Activated T-cell treated with anti-CD3 and anti-CD28 coated beads, Interleukin-2, amount 50 U/mL, for 24 hours (primary cell): ENCODE measurements at regions not wholly inside any gene's neighbourhood (a gene's known extent, or its start where the extent isn't known, plus 50 kb on each side); places are given as distances from the start of the nearest gene placed in this dataset.

Experiments used
- DNase-seq: peaks from one replicate; pipeline ENCODE4 v3.0.0-alpha.2; 2020
- H3K27ac Mint-ChIP-seq: 2 replicates; pipeline ENCODE4 v1.8.0; 2020; ENCODE audit warnings: mild to moderate bottlenecking, mixed read lengths
- H3K27me3 Mint-ChIP-seq: 2 replicates; pipeline ENCODE4 v1.8.0; 2020; ENCODE audit warnings: mixed read lengths
- H3K36me3 Mint-ChIP-seq: 2 replicates; pipeline ENCODE4 v1.8.0; 2020; ENCODE audit warnings: low read depth, mixed read lengths
- H3K4me1 Mint-ChIP-seq: 2 replicates; pipeline ENCODE4 v1.8.0; 2020; ENCODE audit warnings: low read depth, mixed read lengths
- H3K4me3 Mint-ChIP-seq: 2 replicates; pipeline ENCODE4 v1.8.0; 2020; ENCODE audit warnings: mild to moderate bottlenecking, moderate library complexity, mixed read lengths
- H3K9me3 Mint-ChIP-seq: 2 replicates; pipeline ENCODE4 v1.8.0; 2020; ENCODE audit warnings: mixed read lengths

DNA sequence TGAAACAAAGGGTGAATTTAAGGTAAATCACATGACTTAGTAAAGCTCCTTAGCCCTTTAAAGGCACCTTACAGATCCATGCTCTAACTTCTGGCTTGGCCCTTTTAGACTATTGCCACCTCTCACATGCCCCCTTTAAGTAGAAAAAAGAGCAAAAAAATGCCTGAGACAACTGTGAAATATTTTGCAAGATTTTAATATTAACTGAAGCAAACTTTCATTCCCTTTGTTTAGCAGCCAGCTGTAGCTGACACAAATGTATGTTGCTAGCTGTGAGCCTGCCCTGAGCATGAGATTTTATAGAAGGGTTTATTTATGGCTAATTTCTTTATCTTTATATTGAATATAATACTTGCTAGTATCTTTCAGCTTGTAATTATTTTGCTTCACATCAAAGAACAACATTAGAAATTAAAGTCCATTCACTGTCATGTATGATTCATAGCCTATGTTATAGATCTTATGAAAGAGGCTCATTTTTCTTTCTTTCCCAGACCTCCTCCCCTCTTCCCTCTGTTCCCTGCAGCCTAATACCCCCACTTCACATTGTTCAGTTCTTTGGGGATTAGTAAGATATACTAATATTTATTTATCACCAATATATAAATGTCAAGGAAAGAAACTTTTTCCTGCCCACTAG lies 637.2 kb upstream of the ZEB2 start:
- Mint-ChIP-seq H3K27ac (no peak overlapping the region), H3K27me3 (no peaks in the 10 kb centered on the region), H3K4me1 (no peaks in the 10 kb centered on the region), H3K4me3 (no peak overlapping the region), H3K9me3 (peaks cover 2% of the 10 kb centered on the region), H3K36me3 (no peaks in the 10 kb centered on the region)
- no peak for DNase-seq

GRCh38 chr2:145156199-145156598 lies 636.3 kb upstream of the ZEB2 start:
- Mint-ChIP-seq H3K9me3 (peaks cover 6% of the 10 kb centered on the region), H3K4me1 (no peaks in the 10 kb centered on the region), H3K4me3 (no peak overlapping the region), H3K36me3 (no peaks in the 10 kb centered on the region), H3K27me3 (no peaks in the 10 kb centered on the region), H3K27ac (no peak overlapping the region)
- no peak for DNase-seq

- Mint-ChIP-seq H3K27me3 (no peaks in the 10 kb centered on the region), H3K27ac (no peak overlapping the region), H3K36me3 (no peaks in the 10 kb centered on the region), H3K4me3 (no peak overlapping the region), H3K4me1 (no peaks in the 10 kb centered on the region), H3K9me3 (peaks cover 6% of the 10 kb centered on the region)
- no peak for DNase-seq
Measured at GRCh38 chr2:145155196-145155595, 635.3 kb upstream of the ZEB2 start.

GRCh38 chr2:145154731-145155130 lies 634.8 kb upstream of the ZEB2 start:
- Mint-ChIP-seq H3K4me3 (no peak overlapping the region), H3K4me1 (no peaks in the 10 kb centered on the region), H3K27me3 (no peaks in the 10 kb centered on the region), H3K27ac (no peak overlapping the region), H3K36me3 (no peaks in the 10 kb centered on the region), H3K9me3 (peaks cover 6% of the 10 kb centered on the region)
- DNase-seq, result no peak

- no peak for DNase-seq
- no peak overlapping the region for H3K4me3 Mint-ChIP-seq
Measured at GRCh38 chr2:145146691-145147090, 626.8 kb upstream of the ZEB2 start.

DNA sequence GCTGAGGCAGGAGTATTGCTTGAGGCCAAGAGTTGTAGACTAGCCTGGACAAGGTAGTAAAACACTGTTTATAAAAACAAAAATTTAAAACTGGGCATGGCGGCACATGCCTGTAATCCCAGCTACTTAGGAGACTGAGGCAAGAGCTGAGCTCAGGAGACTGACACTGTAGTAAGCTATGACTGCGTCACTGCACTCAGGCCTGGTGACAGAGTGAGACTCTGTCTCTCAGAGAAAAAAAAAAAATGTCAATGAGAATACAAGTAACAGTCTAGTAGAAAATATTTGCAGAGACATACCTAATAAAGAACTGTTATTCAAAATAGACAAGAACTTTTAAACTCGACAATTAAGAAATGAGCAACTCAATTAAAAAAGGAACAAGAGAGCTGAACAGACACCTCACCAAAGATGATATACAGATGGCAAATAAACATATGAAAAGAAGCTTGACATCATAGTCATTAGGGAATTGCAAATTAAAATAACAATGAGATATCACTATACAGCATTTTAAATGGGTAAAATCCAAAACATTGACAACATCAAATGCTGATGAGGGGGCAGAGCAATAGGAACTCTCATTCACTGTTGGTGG lies 624.3 kb upstream of the ZEB2 start:
- Mint-ChIP-seq H3K4me3 (no peak overlapping the region), H3K9me3 (no peaks in the 10 kb centered on the region), H3K36me3 (no peaks in the 10 kb centered on the region), H3K4me1 (no peaks in the 10 kb centered on the region), H3K27me3 (no peaks in the 10 kb centered on the region), H3K27ac (no peak overlapping the region)
- no peak for DNase-seq

More at GRCh38 chr2:145146691-145147090, 626.8 kb upstream of the ZEB2 start:
- Mint-ChIP-seq H3K36me3 (no peaks in the 10 kb centered on the region), H3K27me3 (no peaks in the 10 kb centered on the region), H3K4me1 (no peaks in the 10 kb centered on the region), H3K9me3 (peaks cover 3% of the 10 kb centered on the region), H3K27ac (no peak overlapping the region)

GRCh38 chr2:145141981-145142380 lies 622.1 kb upstream of the ZEB2 start:
- no peaks in the 10 kb centered on the region for H3K4me1 Mint-ChIP-seq
- no peak for DNase-seq
- no peaks in the 10 kb centered on the region for H3K9me3 Mint-ChIP-seq
- no peak overlapping the region for H3K4me3 Mint-ChIP-seq
- H3K27me3 Mint-ChIP-seq, result no peaks in the 10 kb centered on the region
- no peak overlapping the region for H3K27ac Mint-ChIP-seq
- no peaks in the 10 kb centered on the region for H3K36me3 Mint-ChIP-seq

- DNase-seq, result no peak
- no peaks in the 10 kb centered on the region for H3K9me3 Mint-ChIP-seq
- H3K36me3 Mint-ChIP-seq, result no peaks in the 10 kb centered on the region
- H3K4me1 Mint-ChIP-seq, result no peaks in the 10 kb centered on the region
- H3K4me3 Mint-ChIP-seq, result no peak overlapping the region
- no peak overlapping the region for H3K27ac Mint-ChIP-seq
- H3K27me3 Mint-ChIP-seq, result no peaks in the 10 kb centered on the region
Measured at GRCh38 chr2:145140658-145141057, 620.7 kb upstream of the ZEB2 start.

DNA sequence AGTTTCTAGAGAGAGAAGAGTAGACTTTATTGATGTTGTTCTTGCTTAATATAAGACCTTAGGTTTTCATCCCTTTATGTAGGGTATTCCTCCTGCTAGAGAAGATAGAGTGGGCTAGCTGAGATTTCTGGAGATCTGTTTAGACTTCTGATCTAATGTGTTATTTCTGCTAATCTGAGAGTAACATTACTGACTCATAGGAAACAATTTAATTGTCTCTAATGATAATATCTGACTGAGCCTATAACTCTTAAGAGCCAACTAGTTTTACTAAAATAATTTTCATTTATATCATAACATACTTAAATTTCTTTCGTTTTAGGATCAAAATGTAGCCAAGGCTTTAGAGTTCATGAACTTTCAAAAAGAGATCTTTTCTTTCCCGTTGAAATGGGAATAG lies 618.7 kb upstream of the ZEB2 start:
- no peak for DNase-seq
- Mint-ChIP-seq H3K4me3 (no peak overlapping the region), H3K27me3 (no peaks in the 10 kb centered on the region), H3K4me1 (no peaks in the 10 kb centered on the region), H3K36me3 (no peaks in the 10 kb centered on the region), H3K9me3 (no peaks in the 10 kb centered on the region), H3K27ac (no peak overlapping the region)

DNA sequence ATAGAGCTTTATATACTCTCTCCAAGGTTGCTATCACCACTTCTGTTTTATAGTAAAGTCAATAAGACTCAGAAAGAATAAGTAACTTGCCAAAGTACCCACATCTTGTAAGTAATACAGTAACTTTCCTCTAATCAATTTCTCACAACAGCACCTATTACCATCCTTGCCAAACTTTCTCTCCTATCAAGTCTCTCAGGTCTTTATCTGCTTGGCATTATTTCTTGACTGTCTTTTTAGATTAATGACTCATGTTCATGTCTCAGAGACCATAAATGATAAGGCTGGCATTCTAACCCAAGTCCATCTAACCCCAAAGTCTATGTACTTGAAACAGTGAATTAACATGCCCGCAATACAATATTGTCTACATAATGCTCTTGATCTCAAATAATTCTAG lies 618.0 kb upstream of the ZEB2 start:
- Mint-ChIP-seq H3K4me1 (no peaks in the 10 kb centered on the region), H3K27ac (no peak overlapping the region), H3K4me3 (no peak overlapping the region), H3K9me3 (no peaks in the 10 kb centered on the region), H3K36me3 (no peaks in the 10 kb centered on the region), H3K27me3 (no peaks in the 10 kb centered on the region)
- DNase-seq, result no peak

- DNase-seq, result no peak
- H3K4me3 Mint-ChIP-seq, result no peak overlapping the region
- no peaks in the 10 kb centered on the region for H3K36me3 Mint-ChIP-seq
- no peaks in the 10 kb centered on the region for H3K27me3 Mint-ChIP-seq
- H3K27ac Mint-ChIP-seq, result no peak overlapping the region
- H3K9me3 Mint-ChIP-seq, result no peaks in the 10 kb centered on the region
- H3K4me1 Mint-ChIP-seq, result no peaks in the 10 kb centered on the region
Measured at GRCh38 chr2:145137211-145137610, 617.3 kb upstream of the ZEB2 start.

- no peak overlapping the region for H3K27ac Mint-ChIP-seq
- no peak for DNase-seq
- H3K4me3 Mint-ChIP-seq, result no peak overlapping the region
- H3K9me3 Mint-ChIP-seq, result no peaks in the 10 kb centered on the region
- H3K4me1 Mint-ChIP-seq, result no peaks in the 10 kb centered on the region
- H3K27me3 Mint-ChIP-seq, result no peaks in the 10 kb centered on the region
- H3K36me3 Mint-ChIP-seq, result no peaks in the 10 kb centered on the region
Measured at GRCh38 chr2:145136702-145137101, 616.8 kb upstream of the ZEB2 start.

- Mint-ChIP-seq H3K4me3 (no peak overlapping the region), H3K27me3 (no peaks in the 10 kb centered on the region), H3K9me3 (no peaks in the 10 kb centered on the region), H3K4me1 (no peaks in the 10 kb centered on the region), H3K36me3 (no peaks in the 10 kb centered on the region), H3K27ac (no peak overlapping the region)
- DNase-seq, result no peak
Measured at GRCh38 chr2:145126146-145126545, 606.2 kb upstream of the ZEB2 start.

DNA sequence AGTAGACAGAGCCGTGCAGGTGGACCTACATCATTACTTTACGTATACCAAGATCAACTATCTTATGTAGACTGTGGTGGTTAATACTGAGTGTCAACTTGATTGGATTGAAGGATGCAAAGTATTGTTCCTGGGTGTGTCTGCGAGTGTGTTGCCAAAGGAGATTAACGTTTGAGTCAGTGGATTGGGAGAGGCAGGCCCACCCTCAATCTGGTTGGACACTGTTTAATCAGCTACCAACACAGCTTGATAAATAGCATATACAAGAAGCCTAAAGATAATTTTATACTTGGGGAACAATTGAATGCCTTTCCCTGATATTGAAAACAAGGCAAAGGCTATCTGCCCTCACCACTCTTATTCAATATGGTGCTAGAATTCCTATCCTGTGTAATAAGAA lies 604.2 kb upstream of the ZEB2 start:
- no peaks in the 10 kb centered on the region for H3K9me3 Mint-ChIP-seq
- DNase-seq, result no peak
- no peaks in the 10 kb centered on the region for H3K36me3 Mint-ChIP-seq
- H3K27ac Mint-ChIP-seq, result no peak overlapping the region
- H3K4me1 Mint-ChIP-seq, result no peaks in the 10 kb centered on the region
- H3K4me3 Mint-ChIP-seq, result no peak overlapping the region
- no peaks in the 10 kb centered on the region for H3K27me3 Mint-ChIP-seq

GRCh38 chr2:145123606-145124005 lies 603.7 kb upstream of the ZEB2 start:
- no peak overlapping the region for H3K27ac Mint-ChIP-seq

DNA sequence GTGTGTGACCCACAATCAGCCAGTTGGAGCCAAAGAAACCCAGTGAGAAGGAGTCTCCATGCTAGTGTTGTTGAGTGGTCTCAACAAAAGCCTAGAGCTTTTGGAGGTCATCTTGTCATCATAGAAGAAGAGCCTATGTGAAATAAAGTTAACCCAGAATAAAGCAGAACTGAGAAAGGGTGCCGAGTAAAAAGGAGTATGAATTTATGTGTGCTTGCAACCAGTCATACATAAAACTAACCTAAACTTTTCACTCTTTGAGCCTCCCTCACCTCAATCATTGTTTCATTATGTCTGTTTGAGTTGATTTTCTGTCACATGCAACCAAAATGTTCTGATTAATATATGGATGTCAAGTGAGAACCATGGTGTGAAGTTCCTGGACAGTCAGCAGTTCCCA lies 599.3 kb upstream of the ZEB2 start:
- Mint-ChIP-seq H3K4me1 (no peaks in the 10 kb centered on the region), H3K27me3 (no peaks in the 10 kb centered on the region), H3K4me3 (no peak overlapping the region), H3K36me3 (no peaks in the 10 kb centered on the region), H3K27ac (no peak overlapping the region), H3K9me3 (no peaks in the 10 kb centered on the region)
- no peak for DNase-seq

More at GRCh38 chr2:145123606-145124005, 603.7 kb upstream of the ZEB2 start:
- H3K9me3 Mint-ChIP-seq, result no peaks in the 10 kb centered on the region
- no peaks in the 10 kb centered on the region for H3K4me1 Mint-ChIP-seq
- H3K4me3 Mint-ChIP-seq, result no peak overlapping the region
- H3K36me3 Mint-ChIP-seq, result no peaks in the 10 kb centered on the region
- H3K27me3 Mint-ChIP-seq, result no peaks in the 10 kb centered on the region
- DNase-seq, result no peak
